T1000 (cell line): ENCODE measurements at regions not wholly inside any gene's neighbourhood (a gene's known extent, or its start where the extent isn't known, plus 50 kb on each side); places are given as distances from the start of the nearest gene placed in this dataset.
A peak's percentile ranks its signal among the peaks of the same experiment; 100 is the strongest.

Experiments used
- DNase-seq: peaks from one replicate; lab custom pipeline; 2025; ENCODE audit warnings: mixed read lengths; lab: John Stamatoyannopoulos, UW

GRCh38 chr5:74094096-74094781 lies 468.2 kb downstream of the ARHGEF28 start:
- DNase-seq: no peak

DNA sequence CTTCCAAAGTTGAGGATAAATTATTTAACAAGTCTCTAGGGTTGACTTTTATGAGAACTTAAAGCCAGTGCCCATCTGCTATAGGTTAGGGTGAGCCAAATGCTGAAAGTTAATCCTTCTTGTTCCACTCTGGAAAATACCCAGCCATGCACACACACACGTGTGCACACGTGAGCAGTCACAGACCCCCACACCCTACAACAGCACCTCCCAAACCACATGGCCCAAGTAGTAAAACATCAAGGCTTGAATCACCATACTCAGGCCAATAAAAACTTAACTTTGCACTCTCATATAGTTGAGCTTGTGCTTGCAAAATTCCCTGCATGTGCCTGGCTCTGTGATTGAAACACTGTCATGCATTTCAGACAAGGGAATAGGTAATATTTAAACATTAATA lies 467.6 kb downstream of the ARHGEF28 start:
- DNase-seq: no peak

DNA sequence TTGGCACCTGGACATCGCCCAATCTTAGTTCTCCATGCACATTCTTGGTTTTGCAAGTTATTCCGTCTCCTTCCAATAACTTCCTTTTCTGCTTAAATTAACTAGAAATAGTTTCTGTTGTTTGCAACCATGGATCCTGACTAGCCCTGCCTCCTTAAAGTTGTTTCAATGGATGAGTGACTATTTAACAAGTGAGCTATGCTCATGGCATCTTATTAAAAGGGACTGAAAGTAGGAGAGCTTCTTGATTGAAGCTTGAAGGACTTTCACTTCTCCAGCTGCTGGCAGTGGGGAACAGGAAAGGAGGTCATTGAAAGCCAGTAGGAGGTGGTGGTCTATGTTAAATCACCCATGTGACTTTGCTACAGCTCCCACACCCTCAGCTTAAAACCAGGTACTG lies 466.8 kb downstream of the ARHGEF28 start:
- no peak for DNase-seq

DNA sequence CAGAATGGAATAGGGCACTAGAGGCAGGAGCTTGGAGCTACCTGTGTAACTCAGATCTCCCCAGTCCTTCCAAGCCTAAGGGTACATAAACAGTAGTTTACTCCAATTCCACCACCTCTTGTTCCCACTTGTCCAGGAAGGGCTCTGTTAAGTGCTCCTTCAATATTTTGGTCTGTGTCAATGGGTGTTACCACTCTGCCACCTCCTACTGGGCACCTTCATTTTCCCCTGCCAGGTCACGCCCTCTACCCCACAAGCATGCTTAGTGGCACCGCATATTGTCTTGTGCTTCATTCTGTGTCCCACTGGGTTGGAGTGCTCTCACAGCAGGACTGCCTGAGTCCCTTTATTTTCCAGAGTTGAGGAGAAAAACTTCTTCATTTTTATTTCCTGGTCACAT lies 459.8 kb downstream of the ARHGEF28 start:
- no peak for DNase-seq

DNA sequence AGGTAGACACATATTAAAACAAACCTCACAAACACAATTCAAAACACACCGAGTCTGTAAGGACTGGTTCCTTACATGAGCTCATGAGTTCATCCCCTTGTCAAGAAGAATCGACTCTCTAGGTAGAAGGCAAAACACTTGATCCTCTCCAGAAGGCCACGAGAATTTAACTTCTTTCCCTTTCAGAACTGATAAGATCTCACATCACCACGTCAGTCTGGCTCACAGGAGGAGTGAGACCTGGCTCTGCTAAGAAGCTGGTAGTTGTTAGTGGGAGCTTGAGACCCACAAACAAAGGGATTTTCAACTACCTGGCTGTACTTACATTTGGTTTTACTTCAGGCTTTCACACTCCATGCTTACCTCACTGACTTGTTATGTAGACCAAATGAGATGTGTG lies 459.2 kb downstream of the ARHGEF28 start:
- no peak for DNase-seq

- no peak for DNase-seq
These were observed 457.2 kb downstream of the ARHGEF28 start for GRCh38 chr5:74083096-74083791.

DNA sequence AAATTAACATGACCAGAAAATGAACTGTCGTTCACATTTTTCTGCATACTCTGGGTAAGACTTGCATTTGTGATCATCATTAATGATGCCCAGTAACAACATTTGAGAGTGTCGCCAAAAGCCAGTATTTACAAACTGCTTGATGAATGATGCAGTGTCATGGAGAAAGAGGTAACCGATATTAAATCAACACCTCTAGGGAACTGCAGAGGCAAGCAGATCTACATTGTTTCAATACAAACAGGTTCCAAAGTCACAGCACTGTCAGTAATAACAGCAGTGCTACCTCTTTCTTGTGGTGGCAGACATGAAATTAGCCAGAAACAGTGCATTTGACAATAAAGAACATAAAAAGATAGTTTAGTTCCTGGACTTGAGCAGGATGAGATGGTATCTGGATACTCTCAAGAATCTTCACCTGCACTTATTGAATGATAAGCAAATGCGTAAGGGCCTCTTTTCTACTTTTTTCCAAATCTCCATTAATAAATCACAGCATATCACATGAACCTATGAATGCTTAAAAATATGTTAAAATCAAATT lies 456.6 kb downstream of the ARHGEF28 start:
- DNase-seq: no peak

- no peak for DNase-seq
These were observed 455.1 kb downstream of the ARHGEF28 start for GRCh38 chr5:74081126-74081525.

- no peak for DNase-seq
These were observed 454.1 kb downstream of the ARHGEF28 start for GRCh38 chr5:74079971-74080556.

GRCh38 chr5:74075501-74076484 lies 449.8 kb downstream of the ARHGEF28 start:
- DNase-seq: no peak

DNA sequence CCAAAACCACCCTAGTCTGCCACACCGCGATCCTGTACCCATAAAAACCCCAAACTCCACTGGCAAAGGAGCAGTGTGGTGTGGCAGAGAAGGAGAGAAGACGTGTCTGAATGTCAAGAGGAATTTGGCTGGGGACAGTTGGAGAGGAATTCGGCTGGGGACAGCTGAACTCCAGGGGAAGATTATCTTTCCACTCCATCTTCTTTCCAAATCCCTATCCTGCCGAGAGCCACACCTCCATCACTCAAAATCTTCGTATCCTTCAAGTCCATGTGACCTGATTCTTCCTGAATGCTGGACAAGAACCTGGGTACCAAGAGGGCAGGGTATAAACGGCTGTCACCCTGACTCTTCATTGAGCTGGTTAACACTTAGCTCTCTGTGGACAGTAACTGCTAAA lies 448.1 kb downstream of the ARHGEF28 start:
- DNase-seq: no peak

DNA sequence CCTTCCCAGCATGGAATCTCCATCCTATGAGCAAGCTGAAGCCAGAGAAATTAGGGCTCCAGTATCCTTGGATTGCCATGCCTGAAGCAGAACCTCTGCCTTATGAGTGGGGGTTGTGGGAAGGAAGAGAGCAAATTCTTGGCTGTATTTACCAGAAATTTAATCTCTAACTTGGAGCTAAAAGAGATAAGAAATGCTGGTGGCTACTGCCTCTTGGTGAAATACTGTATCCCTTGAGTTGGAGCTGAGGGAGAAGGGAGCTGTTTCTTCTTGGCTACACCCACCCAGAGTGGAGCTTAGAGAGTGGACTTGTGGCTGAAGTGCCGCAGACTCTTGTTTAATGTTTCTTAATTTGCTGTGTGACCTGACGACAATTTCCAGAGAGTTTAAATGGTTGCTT lies 447.3 kb downstream of the ARHGEF28 start:
- no peak for DNase-seq

DNA sequence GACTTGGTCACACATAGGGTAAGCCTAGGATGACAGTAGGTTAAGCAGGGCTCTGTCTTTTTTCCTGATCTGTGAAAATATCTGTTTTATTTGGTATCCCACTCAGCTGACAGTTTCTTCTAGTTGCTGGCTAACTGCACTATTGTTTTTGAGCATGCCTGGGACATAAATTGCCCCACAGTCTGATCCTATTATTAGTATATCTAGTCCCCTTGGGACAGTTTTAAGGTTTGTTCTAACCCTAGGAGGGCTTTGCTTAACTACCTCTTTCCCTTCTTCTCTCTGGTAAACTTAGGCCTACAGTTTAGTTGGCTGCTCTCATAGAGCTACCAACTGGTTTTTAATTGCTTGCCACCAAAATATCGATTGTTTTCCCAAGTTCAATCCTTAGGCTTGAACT lies 446.6 kb downstream of the ARHGEF28 start:
- DNase-seq: no peak

DNA sequence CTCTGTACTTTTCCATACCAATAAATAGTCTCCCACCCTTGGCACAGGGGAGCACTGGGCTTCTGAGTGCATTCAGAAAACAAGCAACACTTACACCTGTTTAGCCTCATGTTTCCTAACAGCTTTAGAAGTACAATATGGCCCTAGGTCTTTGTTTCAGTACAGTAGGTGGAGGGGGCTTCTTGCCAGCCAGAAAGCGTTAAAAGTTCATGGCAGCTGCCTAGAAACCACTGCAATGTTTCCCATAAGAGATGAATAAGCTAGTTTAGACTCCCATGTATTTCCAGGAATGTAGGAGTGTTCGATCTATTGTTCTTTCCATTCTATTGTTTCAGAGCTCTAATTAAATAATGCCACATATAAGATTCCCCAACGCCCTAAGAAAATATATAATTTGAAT lies 444.8 kb downstream of the ARHGEF28 start:
- DNase-seq: no peak

- DNase-seq: no peak
These were observed 443.7 kb downstream of the ARHGEF28 start for GRCh38 chr5:74069741-74070140.

DNA sequence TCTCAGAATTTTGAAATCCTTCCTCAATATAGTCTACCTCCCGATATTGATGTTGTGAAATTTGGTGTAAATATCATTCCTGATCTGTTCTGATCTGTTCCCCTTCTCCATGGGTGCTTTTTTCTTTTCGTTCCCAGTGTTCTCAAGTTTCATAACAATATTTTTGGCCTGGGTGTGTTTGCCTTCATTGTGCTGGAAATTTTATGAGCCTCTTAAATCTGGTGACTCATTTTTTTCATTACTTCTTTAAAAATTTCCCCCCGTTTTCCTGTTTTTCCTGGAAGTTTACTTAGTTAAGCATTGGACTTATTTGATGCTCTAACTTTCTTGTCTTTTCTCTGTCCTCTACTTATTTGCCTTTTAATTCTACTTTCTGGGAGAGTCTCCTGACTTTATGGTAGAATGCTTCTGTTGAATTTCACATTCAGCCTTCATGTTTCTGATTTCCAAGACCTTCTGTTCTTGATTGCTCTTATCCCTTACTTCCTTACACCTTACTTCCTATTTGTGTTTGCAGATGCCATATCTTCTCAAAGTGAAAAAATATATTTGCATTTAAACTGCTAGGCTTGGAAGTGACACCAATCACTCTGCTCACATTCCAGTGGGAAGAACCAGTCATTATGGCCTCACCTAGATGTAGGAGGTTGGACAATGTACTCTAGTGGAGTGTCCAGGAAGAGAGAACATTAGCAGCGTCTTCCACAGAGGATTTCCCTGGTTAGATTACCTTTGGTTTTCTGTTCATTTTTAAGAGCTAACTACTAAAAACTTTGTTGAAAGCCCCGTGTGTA lies 441.9 kb downstream of the ARHGEF28 start:
- no peak for DNase-seq

DNA sequence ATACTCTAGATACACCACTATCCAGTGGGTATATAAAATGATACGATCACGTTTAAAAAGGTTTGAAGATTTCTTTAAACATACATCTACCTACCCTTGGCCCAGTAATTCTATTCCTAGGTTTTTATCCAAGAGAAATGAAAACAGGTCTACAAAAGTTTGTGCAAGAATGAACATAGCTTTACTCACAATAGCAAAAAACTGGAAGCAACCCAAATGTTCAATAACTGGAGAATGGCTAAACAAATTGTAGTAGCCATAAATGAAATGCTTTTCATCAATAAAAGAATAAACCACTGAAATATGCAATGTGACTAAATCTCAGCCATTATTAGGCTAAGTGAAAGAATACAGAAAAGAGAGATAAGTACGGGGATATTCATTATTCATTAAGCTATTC lies 438.9 kb downstream of the ARHGEF28 start:
- DNase-seq: no peak

DNA sequence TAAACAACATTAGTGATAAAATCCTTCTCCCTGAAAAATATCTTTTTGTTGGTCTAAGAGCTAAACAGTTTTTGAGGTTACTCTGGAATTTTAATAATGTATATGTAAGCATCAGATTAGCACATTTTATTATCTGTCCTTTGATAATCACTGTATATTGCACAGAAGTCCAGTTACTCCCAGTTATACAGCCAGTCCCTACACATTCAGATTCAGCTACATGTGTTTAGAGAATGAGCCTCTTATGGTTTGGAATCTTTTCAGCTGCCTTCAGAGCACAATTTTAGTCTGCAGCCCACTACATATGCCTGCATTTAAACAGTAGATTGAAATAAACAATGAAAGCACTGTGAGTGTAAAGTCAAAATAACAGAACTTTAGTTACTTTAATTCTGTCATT lies 438.2 kb downstream of the ARHGEF28 start:
- no peak for DNase-seq

DNA sequence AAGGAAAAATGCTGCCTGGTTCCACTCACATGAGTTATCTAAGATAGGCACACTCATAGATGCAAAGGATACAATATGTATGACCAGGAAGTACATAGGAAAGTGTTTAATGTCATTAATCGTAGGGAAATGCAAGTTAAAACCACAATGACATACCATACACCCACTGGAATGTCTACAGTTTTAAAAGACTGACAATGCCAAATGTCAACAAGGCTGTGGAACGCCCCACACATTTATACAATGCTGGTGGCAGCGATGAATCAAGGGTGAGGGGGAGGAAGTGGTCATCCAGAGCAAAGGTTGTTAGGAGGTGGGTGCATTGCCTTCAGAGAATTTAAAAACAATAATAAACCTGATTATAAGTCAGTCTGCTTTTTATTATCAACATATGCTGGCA lies 437.8 kb downstream of the ARHGEF28 start:
- peak; percentile 19 for DNase-seq

DNA sequence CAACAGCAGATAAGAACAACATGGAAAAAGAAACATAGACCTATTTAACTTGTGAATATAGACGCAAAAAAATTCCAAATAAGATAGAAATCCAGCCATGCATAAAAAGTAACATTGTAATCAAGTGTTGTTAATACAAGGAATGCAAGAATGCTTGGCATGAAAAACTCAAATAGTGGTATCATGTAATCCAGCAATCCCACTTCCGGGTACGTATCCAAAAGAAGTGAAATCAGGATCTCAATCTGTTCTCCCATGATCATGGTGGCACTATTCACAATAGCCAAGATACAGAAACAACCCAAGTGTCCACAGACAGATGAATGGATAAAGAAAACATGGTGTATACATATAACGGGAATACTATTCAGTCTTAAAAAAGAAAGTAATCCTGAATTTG lies 437.4 kb downstream of the ARHGEF28 start:
- DNase-seq: no peak

GRCh38 chr5:74061292-74061691 lies 435.3 kb downstream of the ARHGEF28 start:
- no peak for DNase-seq
